GM21390 (cell line): ENCODE measurements at regions not wholly inside any gene's neighbourhood (a gene's known extent, or its start where the extent isn't known, plus 50 kb on each side); places are given as distances from the start of the nearest gene placed in this dataset.
"Not testable (repeated sequence)": the region's sequence is repeated elsewhere in the genome, so short reads cannot be mapped to it uniquely, and the experiment has no call there.

Experiments
- ATAC-seq: cut with Tn5 transposase; IDR thresholded peaks from one replicate; pipeline ENCODE4 v1.9.1; 2021; ENCODE audit not compliant: unreplicated experiment

DNA sequence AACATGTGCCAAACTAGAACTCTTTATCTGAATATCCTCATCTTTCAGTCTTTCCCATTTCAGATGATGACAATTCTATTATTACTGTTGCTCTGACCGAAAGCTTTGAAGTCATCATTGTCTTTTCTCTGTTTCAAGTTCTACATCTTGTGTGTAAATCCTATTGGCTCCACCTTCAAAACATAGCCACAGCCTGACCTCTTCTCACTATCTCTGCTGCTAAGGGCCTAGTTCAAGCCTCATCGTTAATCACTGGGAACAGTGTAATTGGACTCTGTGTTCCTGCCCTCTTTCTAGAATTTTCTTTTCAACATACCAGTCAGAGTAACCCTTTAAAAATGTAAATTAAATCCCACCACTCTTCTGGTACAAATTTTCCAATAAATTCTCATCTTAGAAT, 105.1 kb downstream of the OXSM start:
- no peak for ATAC-seq

- ATAC-seq: no peak
Measured at GRCh38 chr3:25895443-25895842, 105.6 kb downstream of the OXSM start.

GRCh38 chr3:25897019-25897418, 107.1 kb downstream of the OXSM start:
- ATAC-seq: no peak

DNA sequence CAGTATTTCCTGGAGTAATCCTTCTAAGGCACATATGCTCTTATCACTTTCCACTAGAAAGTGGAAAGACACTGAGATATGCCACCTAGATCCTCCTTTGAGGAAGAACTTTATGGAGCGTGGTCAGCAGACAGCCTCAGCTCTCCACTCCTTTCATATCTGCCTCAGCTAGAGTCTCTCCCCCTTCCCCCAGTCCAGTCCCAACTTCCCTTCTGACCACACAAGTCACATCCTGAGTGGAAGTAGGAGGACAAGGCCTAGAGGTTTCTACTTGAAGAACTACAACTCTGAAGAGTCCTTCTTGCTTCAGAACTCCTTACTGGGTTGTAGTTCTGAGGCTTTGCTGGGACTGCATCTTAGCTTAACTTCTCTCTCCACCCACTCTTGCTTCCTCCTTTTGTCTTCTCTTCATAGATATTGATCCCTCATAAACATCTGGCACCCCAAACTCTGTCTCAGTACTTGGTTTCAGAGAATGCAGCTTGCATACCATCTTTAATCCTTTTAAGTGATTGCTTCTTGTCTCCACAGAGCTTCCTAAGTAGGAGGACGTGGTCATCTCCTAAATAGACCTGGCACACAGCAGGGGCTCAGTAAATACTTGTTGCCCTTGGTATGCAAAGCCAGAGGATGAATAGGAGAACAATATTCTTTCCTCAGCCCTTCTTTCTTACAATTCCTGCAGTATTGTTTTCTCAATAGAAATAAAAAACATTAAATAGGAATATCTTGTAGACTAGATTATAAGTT, 109.6 kb downstream of the OXSM start:
- ATAC-seq: no peak

DNA sequence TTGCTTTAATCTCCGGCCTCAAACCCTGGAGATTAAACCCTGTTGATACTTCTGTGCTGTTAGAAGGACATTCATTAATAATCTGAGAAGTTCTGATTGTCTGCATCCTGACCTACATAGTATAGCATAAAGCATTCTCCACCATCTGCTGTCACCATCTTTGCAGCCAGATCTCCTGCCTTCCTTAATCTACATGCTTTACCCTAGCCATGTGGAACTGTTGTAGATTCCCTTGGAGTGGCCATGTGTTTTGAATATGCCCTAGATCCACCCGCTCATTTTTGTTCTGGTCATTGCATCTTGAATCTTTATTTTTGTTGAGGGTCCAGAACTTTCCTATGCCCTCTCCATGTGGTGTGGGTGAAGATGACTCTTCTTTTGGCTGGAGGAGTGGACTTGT, 110.3 kb downstream of the OXSM start:
- no peak for ATAC-seq

DNA sequence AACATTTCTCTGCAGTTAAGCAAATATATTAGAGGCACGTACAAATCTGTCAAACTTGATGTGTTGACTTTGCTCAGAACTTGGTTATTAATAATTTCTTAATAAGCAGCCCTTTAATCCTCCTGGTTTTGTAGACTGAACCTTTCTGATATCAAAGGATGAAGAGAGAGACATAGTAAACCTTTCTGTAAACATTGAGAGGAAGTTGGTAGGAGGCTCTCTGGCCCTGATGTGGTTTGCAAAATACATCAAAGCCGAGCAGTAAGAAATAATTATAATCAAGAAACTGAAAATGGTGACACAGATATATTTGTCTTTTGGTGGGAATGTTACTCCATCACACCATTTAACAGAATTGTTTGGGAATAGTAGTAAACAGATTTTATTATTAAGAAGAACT, 111.9 kb downstream of the OXSM start:
- ATAC-seq: no peak

DNA sequence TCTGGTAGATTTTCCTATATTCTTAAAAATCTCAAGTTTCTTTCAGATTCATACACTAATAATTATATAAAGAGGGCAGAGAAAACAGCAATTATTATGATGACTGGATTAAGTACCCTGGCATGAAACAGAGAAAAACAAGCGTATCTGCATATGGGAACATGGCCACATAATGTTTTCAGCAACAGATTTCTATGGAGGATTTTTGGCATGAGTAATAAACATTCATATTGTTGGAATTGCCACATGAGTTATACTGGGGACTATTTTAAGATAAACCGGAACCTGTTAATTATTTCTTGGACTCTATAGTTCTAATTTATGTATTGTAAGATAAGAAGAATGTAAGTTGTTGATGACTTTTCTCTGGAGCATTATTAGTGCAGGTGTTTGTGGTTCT, 112.7 kb downstream of the OXSM start:
- no peak for ATAC-seq

- ATAC-seq: no peak
Measured at GRCh38 chr3:25903371-25904129, 113.7 kb downstream of the OXSM start.

DNA sequence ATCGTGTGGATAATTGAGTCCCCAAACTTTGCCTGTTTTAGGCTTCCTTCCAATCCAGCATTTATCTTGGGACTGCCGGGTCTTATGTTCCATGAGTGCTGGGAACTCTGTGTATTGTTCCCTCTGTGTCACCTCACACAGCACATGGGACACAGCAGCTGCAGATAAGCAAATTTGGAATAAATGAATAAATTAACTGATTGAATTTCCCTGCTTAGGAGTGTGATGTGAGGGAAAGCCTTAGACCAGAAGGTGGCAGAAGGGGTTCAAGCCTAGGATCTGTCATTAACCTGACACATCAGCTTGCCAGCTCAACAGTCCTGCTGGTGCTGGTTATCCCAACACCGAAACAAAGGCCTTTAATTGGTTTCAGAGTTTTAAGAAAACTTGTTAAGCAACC, 114.3 kb downstream of the OXSM start:
- no peak for ATAC-seq

GRCh38 chr3:25906132-25906906, 116.4 kb downstream of the OXSM start:
- no peak for ATAC-seq

- no peak for ATAC-seq
Measured at GRCh38 chr3:25907081-25907480, 117.2 kb downstream of the OXSM start.

GRCh38 chr3:25910105-25910504, 120.2 kb downstream of the OXSM start:
- no peak for ATAC-seq

GRCh38 chr3:25910997-25911396, 121.1 kb downstream of the OXSM start:
- ATAC-seq: peak; percentile 80

GRCh38 chr3:25911525-25912295, 121.8 kb downstream of the OXSM start:
- ATAC-seq: no peak

DNA sequence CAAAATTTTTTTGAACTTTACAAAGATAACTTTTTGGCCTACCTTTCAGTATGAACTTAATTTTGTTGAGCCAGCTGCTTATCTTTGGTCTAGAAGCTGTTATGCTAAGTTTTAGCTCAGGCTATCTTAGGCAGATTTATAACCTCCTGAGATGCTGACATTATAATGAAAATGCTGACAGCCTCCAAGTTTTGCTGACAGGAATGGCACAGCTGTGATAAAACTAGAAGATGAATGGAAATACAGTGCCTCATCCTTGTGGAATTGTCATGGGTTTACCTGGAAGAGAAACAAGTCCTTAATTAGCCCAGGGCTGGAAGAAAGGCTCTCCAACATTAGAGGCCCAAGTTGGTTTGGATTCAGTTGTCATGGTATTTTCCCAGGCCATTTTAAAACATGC, 123.3 kb downstream of the OXSM start:
- ATAC-seq: no peak

GRCh38 chr3:25915673-25916072, 125.8 kb downstream of the OXSM start:
- no peak for ATAC-seq

GRCh38 chr3:25916321-25916720, 126.4 kb downstream of the OXSM start:
- no peak for ATAC-seq

DNA sequence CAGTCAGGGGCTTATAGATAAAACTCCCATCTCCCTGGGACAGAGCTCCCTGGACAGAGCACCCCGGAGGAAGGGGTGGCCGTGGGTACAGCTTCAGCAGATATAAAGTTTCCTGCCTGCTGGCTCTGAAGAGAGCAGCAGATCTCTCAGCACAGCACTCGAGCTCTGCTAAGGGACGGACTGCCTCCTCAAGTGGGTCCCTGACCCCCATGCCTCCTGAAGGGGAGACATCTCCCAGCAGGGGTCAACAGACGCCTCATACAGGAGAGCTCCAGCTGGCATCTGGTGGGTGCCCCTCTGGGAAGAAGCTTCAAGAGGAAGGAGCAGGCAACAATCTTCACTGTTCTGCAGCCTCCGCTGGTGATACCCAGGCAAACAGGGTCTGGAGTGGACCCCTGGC, 142.1 kb downstream of the OXSM start:
- ATAC-seq: not testable (repeated sequence)

GRCh38 chr3:25938566-25939325, 148.9 kb downstream of the OXSM start:
- ATAC-seq: no peak

DNA sequence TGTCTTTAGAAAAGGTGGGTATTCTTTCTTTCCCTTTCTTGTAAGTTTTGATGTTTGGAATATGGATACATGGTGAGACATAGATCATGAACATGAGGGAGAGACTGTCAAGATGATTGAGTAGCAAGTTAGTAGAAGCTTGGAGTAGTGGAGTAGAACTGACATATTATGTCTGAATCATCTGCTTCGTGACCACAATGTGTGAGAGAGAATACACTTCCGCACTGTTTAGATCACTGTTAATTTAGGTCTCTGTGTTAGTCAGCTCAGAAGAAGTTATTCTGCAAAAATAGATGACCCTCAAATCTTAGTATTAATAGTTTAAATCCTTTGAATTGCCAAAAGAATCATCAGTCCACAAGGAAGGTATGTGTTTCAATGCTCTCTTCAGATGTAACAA, 151.0 kb downstream of the OXSM start:
- no peak for ATAC-seq
